Kidney (tissue), 13 donors: ENCODE measurements at regions not wholly inside any gene's neighbourhood (a gene's known extent, or its start where the extent isn't known, plus 50 kb on each side); places are given as distances from the start of the nearest gene placed in this dataset.

Experiments used
- DNase-seq, 5 donors: peaks; one replicate each; pipeline ENCODE4 v3.0.0-alpha.2; 2013 to 2020
- FAIRE-seq: peaks from 2 replicates; lab custom pipeline; 2012; peaks lifted over from hg19 to GRCh38; lab: Jason Lieb, UNC
- H3K27ac ChIP-seq, 2 donors: one replicate each; pipeline ENCODE4 v1.7.0; 2013; ENCODE audit warnings: low read depth in 2 of 2, low read length in 2 of 2, inconsistent platforms in 1 of 2
- H3K27me3 ChIP-seq: one replicate; pipeline ENCODE4 v1.7.1; 2013; ENCODE audit warnings: low read length, inconsistent platforms; ENCODE audit not compliant: control insufficient read depth, insufficient read depth
- H3K36me3 ChIP-seq, 3 donors: one replicate each; pipeline versions ENCODE4 v1.7.0 to v1.7.1; 2013; ENCODE audit warnings: low read length in 3 of 3, control low read depth in 1 of 3, inconsistent platforms in 1 of 3; ENCODE audit not compliant: insufficient read depth in 3 of 3, control insufficient read depth in 2 of 3
- H3K4me1 ChIP-seq, 3 donors: one replicate each; pipeline versions ENCODE4 v1.7.0 to v1.7.1; 2013; ENCODE audit warnings: low read length in 3 of 3, inconsistent platforms in 1 of 3, low read depth in 1 of 3; ENCODE audit not compliant: control insufficient read depth in 2 of 3, insufficient read depth in 2 of 3
- H3K4me3 ChIP-seq, 3 donors: one replicate each; pipeline versions ENCODE4 v1.7.0 to v1.8.1; 2013; ENCODE audit warnings: low read length in 3 of 3, control low read depth in 1 of 3, inconsistent platforms in 1 of 3
- H3K9ac ChIP-seq, 3 donors: one replicate each; pipeline versions ENCODE4 v1.7.0 to v1.7.1; 2013; ENCODE audit warnings: low read length in 3 of 3, control low read depth in 1 of 3, inconsistent platforms in 1 of 3
- H3K9me3 ChIP-seq, 3 donors: one replicate each; pipeline versions ENCODE4 v1.7.0 to v1.7.1; 2013; ENCODE audit warnings: low read length in 3 of 3, control low read depth in 1 of 3, inconsistent platforms in 1 of 3; ENCODE audit not compliant: control insufficient read depth in 2 of 3, insufficient read depth in 1 of 3
- CTCF ChIP-seq: IDR thresholded peaks from 3 replicates; pipeline ENCODE4 v1.5.1; 2012; ENCODE audit warnings: mild to moderate bottlenecking, moderate library complexity, borderline replicate concordance; ENCODE audit not compliant: insufficient read depth; ENCODE audit errors: extremely low read depth
- intact Hi-C: fragments of 100-400 bp; cut with DNase I; formaldehyde crosslinking; loops from one replicate; pipeline ENCODE4 v1.11.1; 2022
- donor health status: control.
- donor health status: control.
- donor health status: control.
- donor health status: control.
- donor health status: control.
- donor health status: DM: yes; HTN: yes; CAD: no.
- donor health status: Normal renal cell carcinoma (clear cell type).

GRCh38 chr9:3608011-3608410, 82.2 kb upstream of the RFX3 start:
- no peak overlapping the region for H3K4me3 ChIP-seq
- no peaks in the 10 kb centered on the region for H3K36me3 ChIP-seq
- no peaks in the 10 kb centered on the region for H3K27me3 ChIP-seq
- no peak overlapping the region for H3K27ac ChIP-seq
- intact Hi-C loops: no loop called here
- H3K9ac ChIP-seq: no peak overlapping the region
- no peak for DNase-seq
- no peak for FAIRE-seq
- no peaks in the 10 kb centered on the region for H3K4me1 ChIP-seq
- no peak for TF ChIP-seq CTCF
- H3K9me3 ChIP-seq: no peaks in the 10 kb centered on the region

- no peak overlapping the region for H3K9ac ChIP-seq
- H3K36me3 ChIP-seq: no peaks in the 10 kb centered on the region
- H3K27me3 ChIP-seq: no peaks in the 10 kb centered on the region
- no peak for DNase-seq
- intact Hi-C loops: no loop called here
- H3K4me3 ChIP-seq: no peak overlapping the region
- H3K27ac ChIP-seq: no peak overlapping the region
- FAIRE-seq: no peak
- no peaks in the 10 kb centered on the region for H3K4me1 ChIP-seq
- no peaks in the 10 kb centered on the region for H3K9me3 ChIP-seq
- TF ChIP-seq CTCF: no peak
Measured at GRCh38 chr9:3600672-3601071, 74.9 kb upstream of the RFX3 start.

GRCh38 chr9:3597792-3598191, 72.0 kb upstream of the RFX3 start:
- intact Hi-C loops: no loop called here
- Histone ChIP-seq H3K36me3 (no peaks in the 10 kb centered on the region), H3K27ac (no peak overlapping the region), H3K9me3 (no peaks in the 10 kb centered on the region), H3K27me3 (no peaks in the 10 kb centered on the region), H3K4me1 (no peaks in the 10 kb centered on the region), H3K9ac (no peak overlapping the region), H3K4me3 (no peak overlapping the region)
- DNase-seq: peak in 1 of 5 donors; percentile 46
- no peak for FAIRE-seq
- TF ChIP-seq CTCF: no peak

GRCh38 chr9:3586066-3586465, 60.3 kb upstream of the RFX3 start:
- Histone ChIP-seq H3K9me3 (peaks cover 0 to 7% (median 2%) of the 10 kb centered on the region in 3 donors), H3K27ac (no peak overlapping the region), H3K9ac (no peak overlapping the region), H3K36me3 (no peaks in the 10 kb centered on the region), H3K27me3 (no peaks in the 10 kb centered on the region), H3K4me1 (no peaks in the 10 kb centered on the region), H3K4me3 (no peak overlapping the region)
- intact Hi-C loops: no loop called here
- no peak for DNase-seq
- FAIRE-seq: no peak
- TF ChIP-seq CTCF: no peak
